Panc1 (cell line): ENCODE measurements at regions not wholly inside any gene's neighbourhood (a gene's known extent, or its start where the extent isn't known, plus 50 kb on each side); places are given as distances from the start of the nearest gene placed in this dataset.

ENCODE experiments used
- ATAC-seq: fragments of 200-7000 bp; cut with Tn5 transposase; 2 replicates; pipeline ENCODE4 v1.9.1; 2020; ENCODE audit warnings: mild to moderate bottlenecking, moderate library complexity
- BruUV-seq: library from RNA; stranded (reverse); fragments of 400-500 nt; replicated peaks from 2 replicates; lab custom pipeline; 2021; lab: Mats Ljungman, UMichigan
- CTCF ChIA-PET: fragments of 300-600 bp; sonication (Branson Sonifier 250); formaldehyde crosslinking; loops from one replicate; lab custom pipeline; 2022; ENCODE audit warnings: antibody characterized with exemption; lab: Charles Lee
- POLR2A ChIA-PET: fragments of 300-600 bp; sonication (Branson Sonifier 250); formaldehyde crosslinking; loops from one replicate; lab custom pipeline; 2022; ENCODE audit warnings: antibody characterized with exemption; lab: Charles Lee
- DNase-seq: peaks from one replicate; pipeline ENCODE4 v3.0.0-alpha.2; 2010; ENCODE audit warnings: low read depth, low spot score
- H3K27ac ChIP-seq: 2 replicates; pipeline ENCODE4 v1.5.1; 2011; ENCODE audit warnings: mild to moderate bottlenecking, low read length, inconsistent platforms
- H3K27me3 ChIP-seq: fragments of 200-500 bp; sonication (Bioruptor generic); 2 replicates; pipeline ENCODE4 v1.6.0; 2014; ENCODE audit warnings: low read length, inconsistent platforms; ENCODE audit not compliant: control insufficient read depth, insufficient read depth
- H3K36me3 ChIP-seq: fragments of 200-500 bp; sonication (Bioruptor generic); 2 replicates; pipeline ENCODE4 v1.5.1; 2014; ENCODE audit warnings: inconsistent platforms, mild to moderate bottlenecking, low read length, moderate library complexity; ENCODE audit not compliant: control insufficient read depth, insufficient read depth
- H3K4me1 ChIP-seq: 2 replicates; pipeline ENCODE4 v1.5.1; 2011; ENCODE audit warnings: inconsistent platforms, mild to moderate bottlenecking, low read length, moderate library complexity; ENCODE audit not compliant: control insufficient read depth, insufficient read depth
- H3K4me3 ChIP-seq, 2 experiments: 2 replicates each; pipeline ENCODE4 v1.5.1; 2011 to 2012; ENCODE audit warnings: low read depth in 2 of 2, low read length in 2 of 2, mild to moderate bottlenecking in 2 of 2, inconsistent platforms in 1 of 2, moderate library complexity in 1 of 2
- H3K9me3 ChIP-seq: fragments of 200-500 bp; sonication (Bioruptor generic); 2 replicates; pipeline ENCODE4 v1.5.1; 2014; ENCODE audit warnings: low read depth, mild to moderate bottlenecking, inconsistent platforms, low read length, moderate library complexity; ENCODE audit not compliant: control insufficient read depth, insufficient read depth
- CTCF ChIP-seq: fragments of 450-650 bp; IDR thresholded peaks from 2 replicates; pipeline ENCODE4 v1.5.1; 2017; ENCODE audit warnings: mild to moderate bottlenecking
- POLR2AphosphoS5 ChIP-seq: IDR thresholded peaks from 2 replicates; pipeline ENCODE4 v1.6.1; 2012; ENCODE audit warnings: mild to moderate bottlenecking, low read depth, low read length, moderate library complexity
- REST ChIP-seq, 2 experiments: IDR thresholded peaks; 2 replicates each; pipeline ENCODE4 v1.6.1; 2011 to 2012; ENCODE audit warnings: low read depth in 2 of 2, control low read depth in 1 of 2, low read length in 1 of 2, mild to moderate bottlenecking in 1 of 2, moderate library complexity in 1 of 2; ENCODE audit not compliant: insufficient read depth in 1 of 2
- SIN3A ChIP-seq: IDR thresholded peaks from 2 replicates; pipeline ENCODE4 v1.6.1; 2012; ENCODE audit warnings: low read depth, mild to moderate bottlenecking, low read length, moderate library complexity, borderline replicate concordance; ENCODE audit not compliant: insufficient read depth
- TCF7L2 ChIP-seq: IDR thresholded peaks from 2 replicates; pipeline ENCODE4 v1.6.1; 2011; ENCODE audit warnings: mild to moderate bottlenecking, low read depth, low read length, inconsistent platforms
- in situ Hi-C: cut with HindIII; loops from 2 replicates; pipeline ENCODE4 v1.10.0; 2016; ENCODE audit warnings: low sequenced_read_pairs, low pct_unique_long_range_greater_than_20kb
- intact Hi-C: fragments of 100-400 bp; cut with micrococcal nuclease; formaldehyde crosslinking; loops from one replicate; pipeline ENCODE4 v1.10.0; 2022; ENCODE audit not compliant: unreplicated experiment

- ChIA-PET CTCF (no interaction called here), POLR2A (no interaction called here)
- DNase-seq (no peak), ATAC-seq (no peak)
- H3K27ac ChIP-seq, result no peak overlapping the region
- no TSS peak for BruUV-seq
- no peaks in the 10 kb centered on the region for H3K36me3 ChIP-seq
- intact Hi-C loops, result no loop called here
- no peaks in the 10 kb centered on the region for H3K27me3 ChIP-seq
- no peak overlapping the region for H3K4me3 ChIP-seq
- in situ Hi-C loops, result no loop called here
- no peak for TF ChIP-seq CTCF
- no peak for TF ChIP-seq POLR2AphosphoS5
- TF ChIP-seq TCF7L2, result no peak
- no peak for TF ChIP-seq REST (IDR thresholded peaks at IDR 0.05; ENCODE audit: insufficient read depth in 1 of 2, low read depth in 2 of 2, low read length in 1 of 2)
- TF ChIP-seq SIN3A, result no peak
- H3K4me1 ChIP-seq, result no peaks in the 10 kb centered on the region
- H3K9me3 ChIP-seq, result no peaks in the 10 kb centered on the region
These were observed 60.3 kb downstream of the DIPK2A start for GRCh38 chr3:144031938-144032337.

GRCh38 chr3:144032531-144033239, 61.1 kb downstream of the DIPK2A start:
- no peaks in the 10 kb centered on the region for H3K9me3 ChIP-seq
- no TSS peak for BruUV-seq
- H3K27me3 ChIP-seq, result no peaks in the 10 kb centered on the region
- no peaks in the 10 kb centered on the region for H3K36me3 ChIP-seq
- H3K27ac ChIP-seq, result no peak overlapping the region
- no peak for DNase-seq
- H3K4me1 ChIP-seq, result no peaks in the 10 kb centered on the region
- no peak for ATAC-seq
- ChIA-PET CTCF (no interaction called here), POLR2A (no interaction called here)
- no peak overlapping the region for H3K4me3 ChIP-seq
- intact Hi-C loops, result no loop called here
- TF ChIP-seq CTCF (no peak), SIN3A (no peak), POLR2AphosphoS5 (no peak)
- in situ Hi-C loops, result no loop called here
